Liver (tissue), 8 donors: ENCODE measurements at regions not wholly inside any gene's neighbourhood (a gene's known extent, or its start where the extent isn't known, plus 50 kb on each side); places are given as distances from the start of the nearest gene placed in this dataset.

Experiments
- DNase-seq: peaks from one replicate; pipeline ENCODE4 v3.0.0-alpha.2; 2017; ENCODE audit warnings: low spot score
- H3K27ac ChIP-seq, 2 donors: one replicate each; pipeline ENCODE4 v1.7.0; 2013; ENCODE audit warnings: inconsistent platforms in 2 of 2, low read length in 2 of 2, control low read depth in 1 of 2, low read depth in 1 of 2, mild to moderate bottlenecking in 1 of 2
- H3K27me3 ChIP-seq, 4 donors: one replicate each; pipeline versions ENCODE4 v1.6.1 to v1.7.0; 2013; ENCODE audit warnings: low read length in 3 of 4, inconsistent platforms in 1 of 4, mild to moderate bottlenecking in 1 of 4, moderate library complexity in 1 of 4; ENCODE audit not compliant: control insufficient read depth in 4 of 4, insufficient read depth in 4 of 4
- H3K36me3 ChIP-seq, 4 donors: one replicate each; pipeline versions ENCODE4 v1.6.1 to v1.7.0; 2013; ENCODE audit warnings: low read length in 3 of 4, mild to moderate bottlenecking in 3 of 4, low read depth in 1 of 4, moderate library complexity in 1 of 4; ENCODE audit not compliant: control insufficient read depth in 4 of 4, insufficient read depth in 3 of 4
- H3K4me1 ChIP-seq, 4 donors: one replicate each; pipeline versions ENCODE4 v1.6.1 to v1.7.0; 2013; ENCODE audit warnings: low read length in 3 of 4, mild to moderate bottlenecking in 3 of 4, moderate library complexity in 1 of 4; ENCODE audit not compliant: control insufficient read depth in 4 of 4, insufficient read depth in 4 of 4
- H3K4me3 ChIP-seq, 3 donors: one replicate each; pipeline versions ENCODE4 v1.6.1 to v1.7.0; 2013; ENCODE audit warnings: low read length in 3 of 3, control low read depth in 1 of 3, low read depth in 1 of 3, mild to moderate bottlenecking in 1 of 3
- H3K9ac ChIP-seq, 2 donors: one replicate each; pipeline ENCODE4 v1.7.0; 2013; ENCODE audit warnings: low read length in 2 of 2, mild to moderate bottlenecking in 2 of 2, moderate library complexity in 2 of 2, control low read depth in 1 of 2, low read depth in 1 of 2
- H3K9me3 ChIP-seq, 4 donors: one replicate each; pipeline versions ENCODE4 v1.6.1 to v1.7.0; 2013; ENCODE audit warnings: low read length in 3 of 4; ENCODE audit not compliant: control insufficient read depth in 4 of 4
- ATF3 ChIP-seq: IDR thresholded peaks from 2 replicates; pipeline ENCODE4 v1.6.1; 2016; ENCODE audit warnings: antibody characterized with exemption
- CTCF ChIP-seq: fragments of 150-350 bp; IDR thresholded peaks from 2 replicates; pipeline ENCODE4 v1.5.1; 2017; ENCODE audit warnings: improper control_type of control experiment, low read depth, low read length; ENCODE audit not compliant: missing input control
- FOXA1 ChIP-seq: IDR thresholded peaks from 2 replicates; pipeline ENCODE4 v1.6.1; 2016; ENCODE audit warnings: antibody characterized with exemption
- FOXA2 ChIP-seq: IDR thresholded peaks from 2 replicates; pipeline ENCODE4 v1.6.1; 2016; ENCODE audit warnings: antibody characterized with exemption
- GABPA ChIP-seq, 2 donors: IDR thresholded peaks in 1 of 2; conservative IDR thresholded peaks in 1 of 2; 2 replicates each; pipeline ENCODE4 v1.6.1; 2016; ENCODE audit warnings: antibody characterized with exemption in 2 of 2, mild to moderate bottlenecking in 1 of 2, moderate library complexity in 1 of 2
- HNF4G ChIP-seq: IDR thresholded peaks from 2 replicates; pipeline ENCODE4 v1.6.1; 2016; ENCODE audit warnings: antibody characterized with exemption
- JUND ChIP-seq, 2 donors: IDR thresholded peaks; 2 replicates each; pipeline ENCODE4 v1.6.1; 2016; ENCODE audit warnings: antibody characterized with exemption in 2 of 2
- MAX ChIP-seq: IDR thresholded peaks from 2 replicates; pipeline ENCODE4 v1.6.1; 2016; ENCODE audit warnings: antibody characterized with exemption
- NR2F2 ChIP-seq: IDR thresholded peaks from 2 replicates; pipeline ENCODE4 v1.6.1; 2016; ENCODE audit warnings: antibody characterized with exemption
- RAD21 ChIP-seq, 2 donors: IDR thresholded peaks; 2 replicates each; pipeline ENCODE4 v1.6.1; 2016; ENCODE audit warnings: antibody characterized with exemption in 2 of 2, mild to moderate bottlenecking in 2 of 2
- RXRA ChIP-seq, 2 donors: IDR thresholded peaks; 2 replicates each; pipeline ENCODE4 v1.6.1; 2017 to 2018; ENCODE audit warnings: antibody characterized with exemption in 2 of 2, mild to moderate bottlenecking in 1 of 2
- SP1 ChIP-seq: IDR thresholded peaks from 2 replicates; pipeline ENCODE4 v1.6.1; 2018; ENCODE audit warnings: antibody characterized with exemption, mild to moderate bottlenecking
- TAF1 ChIP-seq: conservative IDR thresholded peaks from 2 replicates; pipeline ENCODE4 v1.6.1; 2016; ENCODE audit warnings: antibody characterized with exemption, mild to moderate bottlenecking
- YY1 ChIP-seq: IDR thresholded peaks from 2 replicates; pipeline ENCODE4 v1.6.1; 2016; ENCODE audit warnings: antibody characterized with exemption, mild to moderate bottlenecking
- ZBTB33 ChIP-seq: IDR thresholded peaks from 2 replicates; pipeline ENCODE4 v1.6.1; 2016; ENCODE audit warnings: antibody characterized with exemption
- WGBS: extraction: QIAGEN DNeasy Blood & Tissue Kit; methylation state at CpG from one replicate; pipeline ENCODE4 v1.1.7; 2013; 5-methylcytosine and 5-hydroxymethylcytosine counted together
- donor health status: healthy.
- donor health status: healthy.
- donor health status: healthy.
- donor health status: healthy.
- donor health status: healthy.

- 60% methylated on average over 4 of the region's 4 CpGs for WGBS
- no peak for DNase-seq
- H3K9ac ChIP-seq = no peak overlapping the region
Measured at GRCh38 chr13:39900106-39900750, 244.8 kb downstream of the COG6 start.

GRCh38 chr13:39904959-39905358 is 249.5 kb downstream of the COG6 start:
- Histone ChIP-seq H3K4me1 (no peaks in the 10 kb centered on the region), H3K9ac (no peak overlapping the region), H3K27ac (no peak overlapping the region), H3K27me3 (no peaks in the 10 kb centered on the region), H3K36me3 (no peaks in the 10 kb centered on the region), H3K4me3 (no peak overlapping the region), H3K9me3 (no peaks in the 10 kb centered on the region)
- WGBS = 88% methylated on average over 2 of the region's 2 CpGs
- no peak for TF ChIP-seq JUND (IDR thresholded peaks at IDR 0.05)
- no peak for DNase-seq

More at GRCh38 chr13:39900106-39900750, 244.8 kb downstream of the COG6 start:
- Histone ChIP-seq H3K4me1 (no peaks in the 10 kb centered on the region), H3K36me3 (no peaks in the 10 kb centered on the region), H3K9me3 (no peaks in the 10 kb centered on the region), H3K4me3 (no peak overlapping the region), H3K27ac (no peak overlapping the region), H3K27me3 (no peaks in the 10 kb centered on the region)
- TF ChIP-seq HNF4G (no peak), TAF1 (no peak), RXRA (IDR thresholded peaks at IDR 0.05) (no peak), RAD21 (IDR thresholded peaks at IDR 0.05) (no peak), NR2F2 (peak; percentile 40)

GRCh38 chr13:39909634-39910033 is 254.2 kb downstream of the COG6 start:
- Histone ChIP-seq H3K27me3 (no peaks in the 10 kb centered on the region), H3K36me3 (no peaks in the 10 kb centered on the region), H3K9ac (no peak overlapping the region), H3K4me1 (no peaks in the 10 kb centered on the region), H3K9me3 (no peaks in the 10 kb centered on the region), H3K27ac (no peak overlapping the region), H3K4me3 (no peak overlapping the region)
- TF ChIP-seq MAX = no peak
- no peak for DNase-seq
- WGBS = 83% methylated on average over 3 of the region's 3 CpGs

GRCh38 chr13:39910041-39910440 is 254.6 kb downstream of the COG6 start:
- 47% methylated on average over 1 of the region's 1 CpG for WGBS
- Histone ChIP-seq H3K4me1 (no peaks in the 10 kb centered on the region), H3K9ac (no peak overlapping the region), H3K9me3 (no peaks in the 10 kb centered on the region), H3K27me3 (no peaks in the 10 kb centered on the region), H3K27ac (no peak overlapping the region), H3K4me3 (no peak overlapping the region), H3K36me3 (no peaks in the 10 kb centered on the region)
- DNase-seq = no peak
- TF ChIP-seq TAF1 (no peak), RAD21 (IDR thresholded peaks at IDR 0.05) (no peak), GABPA (IDR thresholded peaks at IDR 0.05 in 1 of 2, conservative IDR thresholded peaks at IDR 0.05 in 1 of 2) (no peak), FOXA1 (no peak), RXRA (IDR thresholded peaks at IDR 0.05) (no peak), SP1 (no peak), HNF4G (no peak)

- H3K4me1 ChIP-seq = no peaks in the 10 kb centered on the region
- no peak overlapping the region for H3K27ac ChIP-seq
- no peaks in the 10 kb centered on the region for H3K36me3 ChIP-seq
- DNase-seq = no peak
- H3K27me3 ChIP-seq = no peaks in the 10 kb centered on the region
- no peak overlapping the region for H3K9ac ChIP-seq
- no peaks in the 10 kb centered on the region for H3K9me3 ChIP-seq
- no peak overlapping the region for H3K4me3 ChIP-seq
- TF ChIP-seq YY1 (no peak), NR2F2 (no peak), MAX (no peak), CTCF (no peak), FOXA2 (no peak), ZBTB33 (no peak), ATF3 (no peak), HNF4G (no peak)
Measured at GRCh38 chr13:39910833-39911232, 255.4 kb downstream of the COG6 start.
